NCI-H526 (cell line): ENCODE measurements at regions not wholly inside any gene's neighbourhood (a gene's known extent, or its start where the extent isn't known, plus 50 kb on each side); places are given as distances from the start of the nearest gene placed in this dataset.
A peak's percentile ranks its signal among the peaks of the same experiment; 100 is the strongest.
"Not testable (repeated sequence)": the region's sequence is repeated elsewhere in the genome, so short reads cannot be mapped to it uniquely, and the experiment has no call there.

ENCODE experiments used
- DNase-seq, 2 experiments: peaks; one replicate each; lab custom pipeline; 2025; lab: John Stamatoyannopoulos, UW

GRCh38 chr12:65684906-65685305 lies 139.4 kb upstream of the HMGA2 start:
- DNase-seq = no peak

- DNase-seq = peak in 1 of 2 experiments; percentile 30
Observed at GRCh38 chr12:65685514-65685913, 138.8 kb upstream of the HMGA2 start.

- no peak for DNase-seq
Observed at GRCh38 chr12:65689508-65689907, 134.8 kb upstream of the HMGA2 start.

- no peak for DNase-seq
Observed at GRCh38 chr12:65690477-65690876, 133.8 kb upstream of the HMGA2 start.

- DNase-seq = no peak
Observed at GRCh38 chr12:65694130-65694529, 130.2 kb upstream of the HMGA2 start.

- no peak for DNase-seq
Observed at GRCh38 chr12:65695113-65695865, 129.0 kb upstream of the HMGA2 start.

- no peak for DNase-seq
Observed at GRCh38 chr12:65696227-65696626, 128.1 kb upstream of the HMGA2 start.

- DNase-seq = no peak
Observed at GRCh38 chr12:65699251-65699650, 125.0 kb upstream of the HMGA2 start.

- DNase-seq = no peak
Observed at GRCh38 chr12:65703176-65703575, 121.1 kb upstream of the HMGA2 start.

GRCh38 chr12:65705380-65705876 lies 118.9 kb upstream of the HMGA2 start:
- no peak for DNase-seq

- no peak for DNase-seq
Observed at GRCh38 chr12:65707051-65707450, 117.2 kb upstream of the HMGA2 start.

GRCh38 chr12:65712260-65713004 lies 111.9 kb upstream of the HMGA2 start:
- no peak for DNase-seq

GRCh38 chr12:65715961-65716360 lies 108.3 kb upstream of the HMGA2 start:
- DNase-seq = no peak

GRCh38 chr12:65720136-65721130 lies 103.8 kb upstream of the HMGA2 start:
- DNase-seq = no peak

- DNase-seq = no peak
Observed at GRCh38 chr12:65721541-65722190, 102.6 kb upstream of the HMGA2 start.

- DNase-seq = no peak
Observed at GRCh38 chr12:65725376-65725775, 98.9 kb upstream of the HMGA2 start.

- DNase-seq = no peak
Observed at GRCh38 chr12:65728455-65728847, 95.8 kb upstream of the HMGA2 start.

GRCh38 chr12:65728848-65729793 lies 95.2 kb upstream of the HMGA2 start:
- no peak for DNase-seq

GRCh38 chr12:65731771-65732170 lies 92.5 kb upstream of the HMGA2 start:
- no peak for DNase-seq

GRCh38 chr12:65733643-65734042 lies 90.6 kb upstream of the HMGA2 start:
- not testable (repeated sequence) for DNase-seq
